GM19467 (cell line): ENCODE measurements at regions not wholly inside any gene's neighbourhood (a gene's known extent, or its start where the extent isn't known, plus 50 kb on each side); places are given as distances from the start of the nearest gene placed in this dataset.

Source experiments
- ATAC-seq: cut with Tn5 transposase; IDR thresholded peaks from one replicate; pipeline ENCODE4 v1.9.1; 2021; ENCODE audit warnings: mild to moderate bottlenecking, moderate library complexity; ENCODE audit not compliant: unreplicated experiment

- peak; percentile 35 for ATAC-seq
These were observed 51.6 kb upstream of the SRP54 start for GRCh38 chr14:34931206-34931605.

- ATAC-seq, result peak; percentile 59
These were observed 52.2 kb upstream of the SRP54 start for GRCh38 chr14:34930591-34931091.

GRCh38 chr14:34926552-34926951 lies 51.4 kb upstream of the BAZ1A start:
- ATAC-seq, result no peak
